ENCODE measurements at regions not wholly inside any gene's neighbourhood (a gene's known extent, or its start where the extent isn't known, plus 50 kb on each side); places are given as distances from the start of the nearest gene placed in this dataset.

DNA sequence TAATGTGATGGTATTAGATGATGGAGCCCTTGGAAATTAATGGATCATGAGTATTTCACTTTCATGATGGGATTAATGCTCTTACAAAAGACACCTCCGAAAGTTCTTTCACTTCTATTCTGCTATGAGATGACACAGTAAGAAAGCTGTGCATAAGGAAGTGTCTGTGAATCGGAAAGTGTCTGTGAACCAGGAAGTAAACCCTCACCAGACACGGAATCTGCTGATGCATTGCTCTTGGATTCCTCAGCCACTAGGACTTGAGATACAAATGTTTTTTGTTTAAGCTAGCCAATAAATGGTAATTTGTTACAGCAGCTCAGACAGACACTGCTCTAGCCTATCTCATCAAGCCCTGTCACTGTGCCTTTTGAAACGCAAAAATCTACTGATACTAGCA, 440.4 kb upstream of the PRR20A start:
- TF ChIP-seq CTCF (IDR thresholded peaks at IDR 0.05; ENCODE audit: insufficient read depth, low read depth, low read length) = no peak
- no peak for TF ChIP-seq EZH2 (IDR thresholded peaks at IDR 0.05; ENCODE audit: insufficient read depth, low read length)

Measured in astrocyte (in vitro differentiated cells and primary cell).